Panc1 (cell line): ENCODE measurements at regions not wholly inside any gene's neighbourhood (a gene's known extent, or its start where the extent isn't known, plus 50 kb on each side); places are given as distances from the start of the nearest gene placed in this dataset.

Experiments used
- ATAC-seq: fragments of 200-7000 bp; cut with Tn5 transposase; 2 replicates; pipeline ENCODE4 v1.9.1; 2020; ENCODE audit warnings: mild to moderate bottlenecking, moderate library complexity
- BruUV-seq: library from RNA; stranded (reverse); fragments of 400-500 nt; replicated peaks from 2 replicates; lab custom pipeline; 2021; lab: Mats Ljungman, UMichigan
- CTCF ChIA-PET: fragments of 300-600 bp; sonication (Branson Sonifier 250); formaldehyde crosslinking; loops from one replicate; lab custom pipeline; 2022; ENCODE audit warnings: antibody characterized with exemption; lab: Charles Lee
- POLR2A ChIA-PET: fragments of 300-600 bp; sonication (Branson Sonifier 250); formaldehyde crosslinking; loops from one replicate; lab custom pipeline; 2022; ENCODE audit warnings: antibody characterized with exemption; lab: Charles Lee
- DNase-seq: peaks from one replicate; pipeline ENCODE4 v3.0.0-alpha.2; 2010; ENCODE audit warnings: low read depth, low spot score
- H3K27ac ChIP-seq: 2 replicates; pipeline ENCODE4 v1.5.1; 2011; ENCODE audit warnings: mild to moderate bottlenecking, low read length, inconsistent platforms
- H3K27me3 ChIP-seq: fragments of 200-500 bp; sonication (Bioruptor generic); 2 replicates; pipeline ENCODE4 v1.6.0; 2014; ENCODE audit warnings: low read length, inconsistent platforms; ENCODE audit not compliant: control insufficient read depth, insufficient read depth
- H3K36me3 ChIP-seq: fragments of 200-500 bp; sonication (Bioruptor generic); 2 replicates; pipeline ENCODE4 v1.5.1; 2014; ENCODE audit warnings: inconsistent platforms, mild to moderate bottlenecking, low read length, moderate library complexity; ENCODE audit not compliant: control insufficient read depth, insufficient read depth
- H3K4me1 ChIP-seq: 2 replicates; pipeline ENCODE4 v1.5.1; 2011; ENCODE audit warnings: inconsistent platforms, mild to moderate bottlenecking, low read length, moderate library complexity; ENCODE audit not compliant: control insufficient read depth, insufficient read depth
- H3K4me3 ChIP-seq, 2 experiments: 2 replicates each; pipeline ENCODE4 v1.5.1; 2011 to 2012; ENCODE audit warnings: low read depth in 2 of 2, low read length in 2 of 2, mild to moderate bottlenecking in 2 of 2, inconsistent platforms in 1 of 2, moderate library complexity in 1 of 2
- H3K9me3 ChIP-seq: fragments of 200-500 bp; sonication (Bioruptor generic); 2 replicates; pipeline ENCODE4 v1.5.1; 2014; ENCODE audit warnings: low read depth, mild to moderate bottlenecking, inconsistent platforms, low read length, moderate library complexity; ENCODE audit not compliant: control insufficient read depth, insufficient read depth
- POLR2AphosphoS5 ChIP-seq: IDR thresholded peaks from 2 replicates; pipeline ENCODE4 v1.6.1; 2012; ENCODE audit warnings: mild to moderate bottlenecking, low read depth, low read length, moderate library complexity
- REST ChIP-seq, 2 experiments: IDR thresholded peaks; 2 replicates each; pipeline ENCODE4 v1.6.1; 2011 to 2012; ENCODE audit warnings: low read depth in 2 of 2, control low read depth in 1 of 2, low read length in 1 of 2, mild to moderate bottlenecking in 1 of 2, moderate library complexity in 1 of 2; ENCODE audit not compliant: insufficient read depth in 1 of 2
- SIN3A ChIP-seq: IDR thresholded peaks from 2 replicates; pipeline ENCODE4 v1.6.1; 2012; ENCODE audit warnings: low read depth, mild to moderate bottlenecking, low read length, moderate library complexity, borderline replicate concordance; ENCODE audit not compliant: insufficient read depth
- TCF7L2 ChIP-seq: IDR thresholded peaks from 2 replicates; pipeline ENCODE4 v1.6.1; 2011; ENCODE audit warnings: mild to moderate bottlenecking, low read depth, low read length, inconsistent platforms
- in situ Hi-C: cut with HindIII; loops from 2 replicates; pipeline ENCODE4 v1.10.0; 2016; ENCODE audit warnings: low sequenced_read_pairs, low pct_unique_long_range_greater_than_20kb
- intact Hi-C: fragments of 100-400 bp; cut with micrococcal nuclease; formaldehyde crosslinking; loops from one replicate; pipeline ENCODE4 v1.10.0; 2022; ENCODE audit not compliant: unreplicated experiment
- TF ChIP-seq, protein P1 (sequence below): fragments of 450-650 bp; IDR thresholded peaks from 2 replicates; pipeline ENCODE4 v1.5.1; 2017; ENCODE audit warnings: mild to moderate bottlenecking

GRCh38 chr4:141346144-141346543 is 125.4 kb downstream of the ZNF330 start:
- ChIA-PET CTCF (no interaction called here), POLR2A (interaction anchor here (0.6 kb wide), 1 partner anchor 331 kb away, joined by 6 read pairs; no protein-coding TSS in a partner anchor)
- Histone ChIP-seq H3K36me3 (no peaks in the 10 kb centered on the region), H3K27ac (no peak overlapping the region), H3K4me3 (no peak overlapping the region), H3K27me3 (no peaks in the 10 kb centered on the region), H3K4me1 (no peaks in the 10 kb centered on the region), H3K9me3 (no peaks in the 10 kb centered on the region)
- TF ChIP-seq POLR2AphosphoS5 (no peak), TCF7L2 (no peak)
- TF ChIP-seq, protein P1, sequence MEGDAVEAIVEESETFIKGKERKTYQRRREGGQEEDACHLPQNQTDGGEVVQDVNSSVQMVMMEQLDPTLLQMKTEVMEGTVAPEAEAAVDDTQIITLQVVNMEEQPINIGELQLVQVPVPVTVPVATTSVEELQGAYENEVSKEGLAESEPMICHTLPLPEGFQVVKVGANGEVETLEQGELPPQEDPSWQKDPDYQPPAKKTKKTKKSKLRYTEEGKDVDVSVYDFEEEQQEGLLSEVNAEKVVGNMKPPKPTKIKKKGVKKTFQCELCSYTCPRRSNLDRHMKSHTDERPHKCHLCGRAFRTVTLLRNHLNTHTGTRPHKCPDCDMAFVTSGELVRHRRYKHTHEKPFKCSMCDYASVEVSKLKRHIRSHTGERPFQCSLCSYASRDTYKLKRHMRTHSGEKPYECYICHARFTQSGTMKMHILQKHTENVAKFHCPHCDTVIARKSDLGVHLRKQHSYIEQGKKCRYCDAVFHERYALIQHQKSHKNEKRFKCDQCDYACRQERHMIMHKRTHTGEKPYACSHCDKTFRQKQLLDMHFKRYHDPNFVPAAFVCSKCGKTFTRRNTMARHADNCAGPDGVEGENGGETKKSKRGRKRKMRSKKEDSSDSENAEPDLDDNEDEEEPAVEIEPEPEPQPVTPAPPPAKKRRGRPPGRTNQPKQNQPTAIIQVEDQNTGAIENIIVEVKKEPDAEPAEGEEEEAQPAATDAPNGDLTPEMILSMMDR: peak; percentile 53; the same call in 1 of the 2 replicates
- in situ Hi-C loops (no loop called here), intact Hi-C loops (loop anchor here (10.0 kb wide), 1 partner anchor 369 kb away; no protein-coding TSS in a partner anchor)
- ATAC-seq (peak; percentile 81; the same call in 1 of the 2 replicates), DNase-seq (no peak)
- BruUV-seq: no TSS peak

DNA sequence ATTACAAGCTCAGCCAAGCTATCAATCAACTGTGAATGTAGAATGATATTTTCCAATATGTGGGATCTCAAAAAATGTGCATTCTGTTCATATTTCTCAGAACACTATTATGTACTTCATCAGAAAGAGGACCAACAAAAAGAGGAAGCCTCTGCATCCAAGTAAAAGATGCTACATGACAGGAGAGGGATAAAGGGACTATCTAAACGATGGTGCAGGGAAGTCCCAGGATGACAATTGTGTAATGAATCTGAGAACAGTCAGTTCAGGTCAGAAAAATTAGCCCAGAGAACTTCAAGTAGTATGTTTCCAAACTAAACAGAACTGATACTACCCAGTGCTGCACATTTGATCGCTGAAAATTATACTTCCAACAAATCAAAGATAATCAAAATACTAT is 127.0 kb downstream of the ZNF330 start:
- no peaks in the 10 kb centered on the region for H3K4me1 ChIP-seq
- no peaks in the 10 kb centered on the region for H3K9me3 ChIP-seq
- BruUV-seq: no TSS peak
- no peaks in the 10 kb centered on the region for H3K27me3 ChIP-seq
- intact Hi-C loops (loop anchor here (10.0 kb wide), 1 partner anchor 367 kb away; no protein-coding TSS in a partner anchor), in situ Hi-C loops (no loop called here)
- no peak overlapping the region for H3K4me3 ChIP-seq
- TF ChIP-seq POLR2AphosphoS5: no peak
- TF ChIP-seq, protein P1: no peak
- TF ChIP-seq SIN3A: no peak
- TF ChIP-seq TCF7L2: no peak
- no peak for TF ChIP-seq REST (IDR thresholded peaks at IDR 0.05; ENCODE audit: insufficient read depth in 1 of 2, low read depth in 2 of 2, low read length in 1 of 2)
- ChIA-PET CTCF (interaction anchor here (0.6 to 0.7 kb wide), 2 partner anchors 364 to 951 kb away, joined by 3 to 10 read pairs; no protein-coding TSS in a partner anchor), POLR2A (no interaction called here)
- H3K27ac ChIP-seq: no peak overlapping the region
- DNase-seq (no peak), ATAC-seq (no peak)
- H3K36me3 ChIP-seq: no peaks in the 10 kb centered on the region
